ENCODE measurements at regions not wholly inside any gene's neighbourhood (a gene's known extent, or its start where the extent isn't known, plus 50 kb on each side); places are given as distances from the start of the nearest gene placed in this dataset.

DNA sequence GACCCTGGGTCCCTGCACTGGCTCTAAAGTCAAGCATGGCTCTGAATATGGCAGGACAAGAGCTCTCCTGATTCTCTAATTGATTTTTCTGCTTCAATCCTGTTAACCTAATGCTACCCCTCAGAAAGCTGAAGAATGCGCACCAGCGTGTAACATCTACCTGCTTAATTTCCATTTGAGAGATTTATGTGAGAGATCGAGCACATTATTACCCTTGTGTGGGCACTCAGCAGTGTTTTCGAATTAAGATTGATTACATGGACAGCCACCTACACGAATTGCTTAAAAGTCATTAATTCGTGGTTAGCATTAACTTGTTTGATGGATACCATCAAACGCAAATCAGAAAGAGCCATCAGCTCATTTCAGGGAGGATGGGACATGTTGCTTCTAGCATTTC lies 88.7 kb upstream of the PLPP4 start:
- Histone ChIP-seq H3K4me2 (ENCODE audit: insufficient read depth, low read length, poor library complexity, severe bottlenecking) (no peak overlapping the region), H3K14ac (ENCODE audit: low read length) (no peak overlapping the region), H3K79me1 (ENCODE audit: low read depth, low read length) (no peaks in the 10 kb centered on the region), H2BK5ac (ENCODE audit: low read length) (no peak overlapping the region), H3K9ac (ENCODE audit: low read depth, low read length, poor library complexity) (no peak overlapping the region), H3K4me3 (ENCODE audit: low read length in 2 of 2) (no peak overlapping the region), H2BK15ac (ENCODE audit: low read length) (no peak overlapping the region), H3K9me3 (replicated peaks in 1 of 2; ENCODE audit: control insufficient read depth in 2 of 2, insufficient read depth in 1 of 2, low read depth in 1 of 2, low read length in 2 of 2) (no peaks in the 10 kb centered on the region), H2AFZ (ENCODE audit: low read length) (no peak overlapping the region), H2BK120ac (ENCODE audit: low read depth, low read length) (no peak overlapping the region), H3K4ac (ENCODE audit: low read length) (no peak overlapping the region), H3K36me3 (replicated peaks in 1 of 2; ENCODE audit: control insufficient read depth in 2 of 2, insufficient read depth in 2 of 2, low read length in 2 of 2) (no peaks in the 10 kb centered on the region), H4K8ac (ENCODE audit: low read depth, low read length) (no peak overlapping the region), H2BK12ac (ENCODE audit: low read length) (no peak overlapping the region), H3K18ac (ENCODE audit: low read length) (no peak overlapping the region), H3K4me1 (ENCODE audit: control insufficient read depth in 2 of 2, insufficient read depth in 1 of 2, low read depth in 1 of 2, low read length in 2 of 2) (no peaks in the 10 kb centered on the region), H3K23ac (ENCODE audit: low read depth, low read length, poor library complexity) (no peak overlapping the region), H3K27ac (replicated peaks; ENCODE audit: low read length) (no peak overlapping the region), H2AK5ac (ENCODE audit: low read depth, low read length) (no peak overlapping the region), H4K91ac (ENCODE audit: low read depth, low read length, poor library complexity) (no peak overlapping the region), H3K27me3 (ENCODE audit: control insufficient read depth in 3 of 3, insufficient read depth in 3 of 3, low read depth in 1 of 3, low read length in 3 of 3) (no peaks in the 10 kb centered on the region)
- no CpG with 5 or more reads among the region's 7 CpGs for WGBS, 2 donors (ENCODE audit: extremely low coverage in 2 of 2, insufficient read length in 2 of 2, insufficient replicate concordance in 1 of 2)
- no peak for DNase-seq (ENCODE audit: low spot score)

DNA sequence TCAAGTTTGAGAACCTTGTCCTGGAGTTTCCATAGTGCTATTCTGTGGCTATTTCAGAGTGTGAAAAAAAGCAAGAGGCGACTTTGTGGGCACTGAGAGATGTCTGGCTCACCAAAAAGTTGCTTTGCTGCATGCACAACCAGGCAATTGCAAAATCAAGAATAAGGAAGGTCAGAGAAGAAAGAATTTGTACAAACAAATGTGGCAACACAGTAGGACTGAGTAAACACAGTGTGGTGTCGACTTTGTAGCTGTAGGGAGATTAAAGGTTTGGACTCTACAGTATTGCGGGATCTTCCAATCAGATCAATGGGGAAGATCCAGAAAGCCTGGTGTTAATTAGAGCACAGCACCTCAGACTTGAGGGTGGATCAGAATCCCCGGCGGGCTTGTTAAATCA lies 88.1 kb upstream of the PLPP4 start:
- H2BK5ac ChIP-seq (ENCODE audit: low read length): no peak overlapping the region
- no peaks in the 10 kb centered on the region for H3K36me3 ChIP-seq (replicated peaks in 1 of 2; ENCODE audit: control insufficient read depth in 2 of 2, insufficient read depth in 2 of 2, low read length in 2 of 2)
- H2AFZ ChIP-seq (ENCODE audit: low read length): no peak overlapping the region
- no peak overlapping the region for H3K27ac ChIP-seq (replicated peaks; ENCODE audit: low read length)
- no peak overlapping the region for H2BK120ac ChIP-seq (ENCODE audit: low read depth, low read length)
- H3K79me1 ChIP-seq (ENCODE audit: low read depth, low read length): no peaks in the 10 kb centered on the region
- no CpG with 5 or more reads among the region's 5 CpGs for WGBS, 2 donors (ENCODE audit: extremely low coverage in 2 of 2, insufficient read length in 2 of 2, insufficient replicate concordance in 1 of 2)
- no peak overlapping the region for H2AK5ac ChIP-seq (ENCODE audit: low read depth, low read length)
- no peak overlapping the region for H3K9ac ChIP-seq (ENCODE audit: low read depth, low read length, poor library complexity)
- no peaks in the 10 kb centered on the region for H3K9me3 ChIP-seq (replicated peaks in 1 of 2; ENCODE audit: control insufficient read depth in 2 of 2, insufficient read depth in 1 of 2, low read depth in 1 of 2, low read length in 2 of 2)
- H3K4me2 ChIP-seq (ENCODE audit: insufficient read depth, low read length, poor library complexity, severe bottlenecking): no peak overlapping the region
- H2BK15ac ChIP-seq (ENCODE audit: low read length): no peak overlapping the region
- no peak overlapping the region for H2BK12ac ChIP-seq (ENCODE audit: low read length)
- H4K8ac ChIP-seq (ENCODE audit: low read depth, low read length): no peak overlapping the region
- no peak overlapping the region for H3K4ac ChIP-seq (ENCODE audit: low read length)
- no peak for DNase-seq (ENCODE audit: low spot score)
- H4K91ac ChIP-seq (ENCODE audit: low read depth, low read length, poor library complexity): no peak overlapping the region
- no peaks in the 10 kb centered on the region for H3K4me1 ChIP-seq (ENCODE audit: control insufficient read depth in 2 of 2, insufficient read depth in 1 of 2, low read depth in 1 of 2, low read length in 2 of 2)
- H3K23ac ChIP-seq (ENCODE audit: low read depth, low read length, poor library complexity): no peak overlapping the region
- no peak overlapping the region for H3K14ac ChIP-seq (ENCODE audit: low read length)
- no peaks in the 10 kb centered on the region for H3K27me3 ChIP-seq (ENCODE audit: control insufficient read depth in 3 of 3, insufficient read depth in 3 of 3, low read depth in 1 of 3, low read length in 3 of 3)
- no peak overlapping the region for H3K18ac ChIP-seq (ENCODE audit: low read length)
- no peak overlapping the region for H3K4me3 ChIP-seq (ENCODE audit: low read length in 2 of 2)

DNA sequence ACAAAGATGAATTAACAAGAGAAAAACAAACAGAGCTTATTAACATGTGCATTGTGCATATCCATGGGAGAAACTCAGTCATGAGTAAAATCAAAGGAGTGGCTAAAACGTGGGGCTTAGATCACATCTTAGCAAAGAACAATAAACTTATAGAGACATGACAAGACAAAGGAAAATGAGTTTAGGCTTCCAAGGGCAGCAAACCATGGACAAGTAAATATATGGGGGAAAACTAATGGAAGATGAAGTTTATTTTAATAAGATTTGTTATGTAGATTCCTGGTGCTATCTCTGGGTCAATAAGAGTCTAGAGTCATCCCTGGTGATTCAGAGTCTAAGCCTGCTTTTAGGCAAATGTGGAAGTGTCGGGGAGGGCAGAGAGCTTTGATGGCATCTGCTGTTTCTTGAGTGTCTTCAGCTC lies 87.2 kb upstream of the PLPP4 start:
- Histone ChIP-seq H4K91ac (ENCODE audit: low read depth, low read length, poor library complexity) (no peak overlapping the region), H3K79me1 (ENCODE audit: low read depth, low read length) (no peaks in the 10 kb centered on the region), H2BK12ac (ENCODE audit: low read length) (no peak overlapping the region), H3K14ac (ENCODE audit: low read length) (no peak overlapping the region), H2BK15ac (ENCODE audit: low read length) (no peak overlapping the region), H2AFZ (ENCODE audit: low read length) (no peak overlapping the region), H3K4ac (ENCODE audit: low read length) (no peak overlapping the region), H2BK5ac (ENCODE audit: low read length) (no peak overlapping the region), H3K36me3 (replicated peaks in 1 of 2; ENCODE audit: control insufficient read depth in 2 of 2, insufficient read depth in 2 of 2, low read length in 2 of 2) (no peaks in the 10 kb centered on the region), H3K4me3 (ENCODE audit: low read length in 2 of 2) (no peak overlapping the region), H2BK120ac (ENCODE audit: low read depth, low read length) (no peak overlapping the region), H2AK5ac (ENCODE audit: low read depth, low read length) (no peak overlapping the region), H3K27me3 (ENCODE audit: control insufficient read depth in 3 of 3, insufficient read depth in 3 of 3, low read depth in 1 of 3, low read length in 3 of 3) (no peaks in the 10 kb centered on the region), H3K9me3 (replicated peaks in 1 of 2; ENCODE audit: control insufficient read depth in 2 of 2, insufficient read depth in 1 of 2, low read depth in 1 of 2, low read length in 2 of 2) (no peaks in the 10 kb centered on the region), H3K9ac (ENCODE audit: low read depth, low read length, poor library complexity) (no peak overlapping the region), H4K8ac (ENCODE audit: low read depth, low read length) (no peak overlapping the region), H3K4me1 (ENCODE audit: control insufficient read depth in 2 of 2, insufficient read depth in 1 of 2, low read depth in 1 of 2, low read length in 2 of 2) (no peaks in the 10 kb centered on the region), H3K4me2 (ENCODE audit: insufficient read depth, low read length, poor library complexity, severe bottlenecking) (no peak overlapping the region), H3K23ac (ENCODE audit: low read depth, low read length, poor library complexity) (no peak overlapping the region), H3K18ac (ENCODE audit: low read length) (no peak overlapping the region), H3K27ac (replicated peaks; ENCODE audit: low read length) (no peak overlapping the region)
- WGBS, 2 donors (ENCODE audit: extremely low coverage in 2 of 2, insufficient read length in 2 of 2, insufficient replicate concordance in 1 of 2): no CpG with 5 or more reads among the region's 2 CpGs
- no peak for DNase-seq (ENCODE audit: low spot score)

DNA sequence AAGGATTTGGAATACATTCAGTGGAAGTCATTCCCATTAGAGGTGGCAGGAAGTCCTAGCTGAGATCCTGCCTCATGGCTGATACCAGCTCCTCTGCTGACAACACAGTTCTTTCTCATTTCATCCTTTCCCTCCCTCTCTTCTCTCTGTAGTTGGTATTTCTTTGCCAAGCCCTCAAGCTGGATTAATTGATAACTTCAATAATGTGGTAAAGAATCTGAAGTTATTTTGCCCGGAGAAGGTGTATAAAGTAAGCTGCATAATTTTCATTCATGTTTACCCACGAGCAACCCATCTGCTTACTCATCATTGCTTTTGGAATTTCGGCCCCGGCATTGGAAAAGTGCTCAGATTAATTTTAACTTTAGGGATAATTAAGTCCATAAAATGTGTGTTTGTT lies 85.2 kb upstream of the PLPP4 start:
- no peak for DNase-seq (ENCODE audit: low spot score)
- WGBS, 2 donors (ENCODE audit: extremely low coverage in 2 of 2, insufficient read length in 2 of 2, insufficient replicate concordance in 1 of 2): no CpG with 5 or more reads among the region's 4 CpGs
- H2BK5ac ChIP-seq (ENCODE audit: low read length): no peak overlapping the region
- no peak overlapping the region for H3K27ac ChIP-seq (replicated peaks; ENCODE audit: low read length)
- H4K8ac ChIP-seq (ENCODE audit: low read depth, low read length): no peak overlapping the region
- H4K91ac ChIP-seq (ENCODE audit: low read depth, low read length, poor library complexity): no peak overlapping the region
- H3K9ac ChIP-seq (ENCODE audit: low read depth, low read length, poor library complexity): no peak overlapping the region
- no peak overlapping the region for H3K4me2 ChIP-seq (ENCODE audit: insufficient read depth, low read length, poor library complexity, severe bottlenecking)
- H3K9me3 ChIP-seq (replicated peaks in 1 of 2; ENCODE audit: control insufficient read depth in 2 of 2, insufficient read depth in 1 of 2, low read depth in 1 of 2, low read length in 2 of 2): no peaks in the 10 kb centered on the region
- no peaks in the 10 kb centered on the region for H3K36me3 ChIP-seq (replicated peaks in 1 of 2; ENCODE audit: control insufficient read depth in 2 of 2, insufficient read depth in 2 of 2, low read length in 2 of 2)
- no peak overlapping the region for H3K4me3 ChIP-seq (ENCODE audit: low read length in 2 of 2)
- H3K4ac ChIP-seq (ENCODE audit: low read length): no peak overlapping the region
- H3K18ac ChIP-seq (ENCODE audit: low read length): no peak overlapping the region
- H2BK120ac ChIP-seq (ENCODE audit: low read depth, low read length): no peak overlapping the region
- H3K23ac ChIP-seq (ENCODE audit: low read depth, low read length, poor library complexity): no peak overlapping the region
- no peak overlapping the region for H2AK5ac ChIP-seq (ENCODE audit: low read depth, low read length)
- no peak overlapping the region for H3K14ac ChIP-seq (ENCODE audit: low read length)
- H2BK12ac ChIP-seq (ENCODE audit: low read length): no peak overlapping the region
- H3K27me3 ChIP-seq (ENCODE audit: control insufficient read depth in 3 of 3, insufficient read depth in 3 of 3, low read depth in 1 of 3, low read length in 3 of 3): no peaks in the 10 kb centered on the region
- no peaks in the 10 kb centered on the region for H3K79me1 ChIP-seq (ENCODE audit: low read depth, low read length)
- no peaks in the 10 kb centered on the region for H3K4me1 ChIP-seq (ENCODE audit: control insufficient read depth in 2 of 2, insufficient read depth in 1 of 2, low read depth in 1 of 2, low read length in 2 of 2)
- no peak overlapping the region for H2AFZ ChIP-seq (ENCODE audit: low read length)
- no peak overlapping the region for H2BK15ac ChIP-seq (ENCODE audit: low read length)
